GM19240 (cell line): ENCODE measurements at regions not wholly inside any gene's neighbourhood (a gene's known extent, or its start where the extent isn't known, plus 50 kb on each side); places are given as distances from the start of the nearest gene placed in this dataset.
A peak's percentile ranks its signal among the peaks of the same experiment; 100 is the strongest.

Source experiments
- DNase-seq: peaks from one replicate; pipeline ENCODE4 v3.0.0; 2011; ENCODE audit warnings: low spot score; ENCODE audit not compliant: insufficient read length

DNA sequence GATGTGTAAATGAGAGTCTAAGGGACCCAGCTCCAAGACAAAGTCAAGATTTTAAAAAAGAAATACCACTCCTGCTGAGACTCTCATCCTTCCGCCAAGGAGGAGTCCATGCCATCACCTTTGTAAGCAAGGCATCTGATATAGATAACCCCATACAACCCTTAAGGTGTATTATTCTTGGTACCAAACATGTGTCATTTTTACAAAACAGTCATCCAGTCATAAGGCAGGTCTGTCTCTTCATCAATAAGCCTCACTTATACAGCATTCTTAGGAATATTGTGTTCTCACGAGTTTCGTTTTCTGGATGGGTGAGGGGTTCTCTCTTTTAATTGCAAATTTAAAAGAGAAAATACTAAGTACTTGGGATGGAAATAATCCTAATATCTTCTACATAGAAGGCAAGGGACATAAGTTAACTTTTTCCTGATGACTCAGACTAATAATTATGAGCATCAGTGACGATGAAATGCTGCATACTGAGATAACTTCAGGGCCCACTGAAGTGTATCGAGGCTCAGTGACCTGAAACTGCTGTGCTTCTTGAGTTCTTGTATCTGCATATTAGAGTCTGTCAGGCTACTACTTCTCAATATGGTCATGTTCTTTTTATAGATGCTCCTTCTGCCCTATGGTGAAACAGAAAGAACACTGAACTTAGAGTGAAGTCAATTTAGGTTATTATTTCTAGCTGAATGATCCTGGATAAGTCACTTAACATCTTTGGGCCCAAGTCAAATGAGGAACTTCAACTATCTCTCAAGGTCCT lies 166.6 kb downstream of the KLF12 start:
- peak; percentile 14 for DNase-seq

- DNase-seq = no peak
These were observed 167.9 kb downstream of the KLF12 start for GRCh38 chr13:73966331-73966730.

GRCh38 chr13:73962284-73962683 lies 171.9 kb downstream of the KLF12 start:
- no peak for DNase-seq

- no peak for DNase-seq
These were observed 173.0 kb downstream of the KLF12 start for GRCh38 chr13:73961181-73961580.

DNA sequence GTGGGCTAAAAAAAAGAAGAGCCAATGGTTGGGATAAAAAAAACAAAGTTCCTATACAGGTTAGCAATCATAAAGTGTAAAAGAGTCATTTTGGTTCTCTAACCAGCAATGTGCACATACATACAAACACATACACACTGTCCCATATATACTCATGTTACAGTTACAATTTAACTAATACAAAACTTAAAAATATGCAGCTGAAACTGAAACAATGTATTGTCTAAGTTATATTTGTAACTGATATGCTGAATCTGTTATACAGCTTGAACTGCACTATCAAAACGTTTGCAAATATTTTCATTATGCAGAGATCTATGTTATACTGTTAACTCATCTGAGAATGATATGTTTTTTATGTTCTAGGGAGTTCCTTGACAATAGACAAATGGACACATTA lies 173.7 kb downstream of the KLF12 start:
- no peak for DNase-seq

DNA sequence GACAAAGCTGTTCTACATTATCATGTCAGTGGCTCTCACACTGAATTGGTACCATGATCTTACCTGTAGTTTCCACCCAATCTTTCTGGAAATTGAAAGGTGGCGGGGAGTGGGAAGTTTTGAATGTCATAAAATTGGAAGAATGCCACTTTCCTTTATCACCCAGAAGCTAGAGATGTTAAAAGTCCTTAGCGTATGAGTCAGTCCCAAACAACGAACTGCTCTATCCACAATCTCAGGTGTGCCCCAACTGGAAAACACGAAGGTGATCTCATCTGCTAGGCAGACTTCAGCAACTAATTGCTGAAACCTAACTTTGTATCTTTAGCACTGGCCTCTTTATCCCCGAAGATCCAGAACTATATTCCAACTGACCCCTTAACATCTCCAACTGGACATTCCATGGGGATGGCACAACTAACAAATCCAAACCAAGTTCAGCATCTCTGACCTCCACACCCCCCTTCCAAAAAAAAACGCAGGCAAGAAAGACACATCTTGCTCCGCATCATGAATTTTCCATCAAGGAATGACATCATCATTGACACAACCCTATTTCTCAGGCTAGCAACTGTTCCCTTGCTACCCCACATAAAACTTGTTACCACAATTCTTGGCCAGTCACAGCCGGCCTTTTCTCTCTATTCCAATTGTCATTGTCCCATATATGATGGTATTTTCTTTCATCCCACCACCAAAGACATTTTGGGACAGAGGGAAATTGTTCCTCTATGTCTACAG lies 175.4 kb downstream of the KLF12 start:
- no peak for DNase-seq

GRCh38 chr13:73957889-73958288 lies 176.3 kb downstream of the KLF12 start:
- DNase-seq = no peak

- no peak for DNase-seq
These were observed 177.3 kb downstream of the KLF12 start for GRCh38 chr13:73956795-73957408.

GRCh38 chr13:73955977-73956500 lies 178.2 kb downstream of the KLF12 start:
- no peak for DNase-seq

GRCh38 chr13:73954808-73955207 lies 179.4 kb downstream of the KLF12 start:
- DNase-seq = no peak

- no peak for DNase-seq
These were observed 181.6 kb downstream of the KLF12 start for GRCh38 chr13:73952648-73953047.

DNA sequence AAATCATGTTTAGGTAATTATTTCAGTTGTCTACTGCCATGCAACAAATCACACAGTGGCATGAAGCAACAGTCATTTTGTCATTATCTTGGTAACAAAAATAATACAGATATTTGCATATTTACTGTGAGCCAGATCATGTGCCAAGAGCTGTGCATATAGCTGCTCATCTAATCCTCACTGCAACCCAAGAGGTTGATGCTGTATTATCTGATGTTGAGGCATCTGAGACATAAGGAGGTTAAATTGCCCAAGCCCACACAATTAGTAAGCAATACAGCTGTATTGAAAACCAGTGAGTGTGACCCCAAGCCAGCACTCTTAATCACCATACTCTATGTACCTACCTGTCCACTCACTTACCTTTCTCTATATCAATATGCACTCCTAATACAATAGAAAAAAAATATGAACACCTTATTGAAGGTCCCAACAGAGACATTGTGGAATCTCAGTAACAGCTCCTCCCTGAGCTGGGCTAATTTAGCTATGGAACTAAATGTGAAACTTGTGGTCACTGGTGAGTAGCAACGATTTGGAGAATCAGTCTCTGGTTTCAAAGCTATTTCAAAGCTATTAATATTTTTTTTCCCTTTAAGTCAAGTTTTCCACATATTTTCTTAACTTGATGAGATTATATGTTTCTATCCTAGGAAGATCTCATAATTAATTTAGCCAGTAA lies 185.2 kb downstream of the KLF12 start:
- DNase-seq = no peak

GRCh38 chr13:73945871-73946270 lies 188.3 kb downstream of the KLF12 start:
- DNase-seq = no peak

DNA sequence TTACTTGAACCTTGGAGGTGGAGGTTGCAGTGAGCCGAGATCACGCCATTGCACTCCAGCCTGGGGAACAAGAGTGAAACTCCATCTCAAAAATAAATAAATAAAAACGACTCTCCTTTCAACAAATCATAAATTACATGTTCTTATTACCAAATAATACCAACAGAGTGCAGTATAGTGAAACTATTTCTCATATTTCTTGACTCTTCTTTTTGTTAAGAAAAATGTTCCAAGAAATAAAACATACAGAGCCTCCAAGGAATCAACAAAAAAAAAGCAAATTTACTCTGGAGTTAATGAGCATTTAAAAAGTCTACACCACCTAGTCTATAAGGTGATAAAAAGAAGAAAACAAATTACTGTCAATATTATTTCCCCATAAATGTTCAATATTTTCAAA lies 188.8 kb downstream of the KLF12 start:
- DNase-seq = no peak

- no peak for DNase-seq
These were observed 190.3 kb downstream of the KLF12 start for GRCh38 chr13:73943965-73944233.

DNA sequence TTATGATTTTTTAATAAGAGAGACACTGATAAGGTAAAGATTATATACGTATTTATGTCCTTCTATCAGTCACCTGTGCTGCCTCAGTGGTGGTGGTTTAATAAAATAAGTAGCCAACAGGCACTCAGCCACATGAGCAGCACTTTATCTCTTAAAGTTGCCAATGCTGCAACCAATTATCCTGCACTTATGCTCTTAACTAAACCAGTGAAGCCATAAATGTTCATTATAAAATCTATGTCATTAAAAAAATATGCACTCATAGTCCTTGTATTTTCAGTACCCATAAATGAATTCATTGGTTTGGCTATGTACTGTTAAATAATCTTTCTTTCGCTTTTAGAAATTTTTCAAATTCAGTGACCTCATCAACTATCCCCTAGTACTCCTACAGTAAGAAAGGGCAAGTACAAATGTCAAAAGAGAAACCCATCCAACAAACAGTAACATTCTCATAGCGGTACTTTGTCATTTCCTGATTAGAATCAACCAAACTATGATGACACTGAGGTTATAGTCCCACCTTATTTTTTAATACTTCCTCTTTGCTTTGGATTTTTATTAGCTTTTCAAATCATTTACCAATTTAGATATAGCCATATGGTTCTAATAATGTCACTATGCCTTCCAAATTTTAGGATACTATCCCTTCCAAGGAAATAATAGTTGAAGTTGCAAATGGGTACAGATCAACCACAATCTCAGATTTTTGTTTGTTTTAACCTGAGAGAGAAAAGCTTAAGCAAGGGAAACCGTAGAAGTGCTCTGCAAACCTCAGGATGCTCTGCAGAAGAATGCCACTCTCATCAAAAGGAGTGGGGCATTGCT lies 190.9 kb downstream of the KLF12 start:
- DNase-seq = peak; percentile 4

DNA sequence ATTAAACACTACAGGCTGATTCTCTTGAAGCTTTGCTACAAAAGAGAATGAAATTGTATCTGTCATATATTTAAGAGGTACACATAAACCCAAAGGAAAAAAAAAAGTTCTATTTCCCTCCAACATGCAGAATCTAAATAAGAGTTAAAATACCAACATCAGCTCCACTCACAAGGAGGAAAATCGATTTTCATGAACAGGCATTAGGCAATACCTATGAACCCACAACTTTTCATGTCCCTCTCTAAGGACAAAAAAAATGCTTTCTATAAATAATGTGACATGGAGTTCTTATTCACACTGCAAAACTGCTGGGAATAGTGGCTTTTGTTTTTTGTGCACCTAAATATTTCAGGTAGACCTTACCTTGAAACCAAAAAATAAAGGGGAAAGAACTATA lies 192.5 kb downstream of the KLF12 start:
- no peak for DNase-seq

GRCh38 chr13:73940098-73940497 lies 194.1 kb downstream of the KLF12 start:
- no peak for DNase-seq

DNA sequence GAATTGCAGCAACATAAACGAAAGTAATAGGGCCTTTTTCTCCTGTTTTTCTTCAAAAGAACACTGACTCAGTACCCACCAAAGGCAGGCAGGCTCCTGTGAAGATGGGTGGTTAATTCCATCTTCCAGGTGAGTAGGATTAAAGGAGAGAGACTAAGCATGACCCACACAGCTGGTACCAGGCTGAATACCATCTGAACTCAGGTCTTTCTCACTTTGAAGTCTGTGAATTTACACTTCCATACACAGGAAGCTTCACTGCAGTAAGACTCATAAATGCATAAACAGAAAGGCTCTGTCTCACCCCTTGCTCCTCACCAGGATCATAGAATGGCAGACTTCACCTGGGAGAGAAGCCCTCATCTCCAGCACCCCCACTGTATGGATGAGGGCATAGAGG lies 194.6 kb downstream of the KLF12 start:
- no peak for DNase-seq

DNA sequence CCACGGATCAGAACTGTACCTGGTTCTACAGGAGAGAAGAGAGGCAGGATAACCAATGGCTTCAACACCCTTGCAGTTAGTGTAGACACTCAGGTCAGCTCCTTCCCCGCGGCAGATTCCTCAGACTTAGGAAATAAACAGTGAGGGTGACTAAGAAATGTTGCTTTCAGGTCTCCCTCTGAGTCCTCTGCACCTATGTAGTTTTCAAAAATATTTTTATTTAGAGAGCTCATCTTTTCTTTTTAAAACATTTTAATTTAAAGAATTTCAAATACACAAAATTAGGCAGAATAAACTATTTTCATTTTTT lies 195.2 kb downstream of the KLF12 start:
- no peak for DNase-seq

DNA sequence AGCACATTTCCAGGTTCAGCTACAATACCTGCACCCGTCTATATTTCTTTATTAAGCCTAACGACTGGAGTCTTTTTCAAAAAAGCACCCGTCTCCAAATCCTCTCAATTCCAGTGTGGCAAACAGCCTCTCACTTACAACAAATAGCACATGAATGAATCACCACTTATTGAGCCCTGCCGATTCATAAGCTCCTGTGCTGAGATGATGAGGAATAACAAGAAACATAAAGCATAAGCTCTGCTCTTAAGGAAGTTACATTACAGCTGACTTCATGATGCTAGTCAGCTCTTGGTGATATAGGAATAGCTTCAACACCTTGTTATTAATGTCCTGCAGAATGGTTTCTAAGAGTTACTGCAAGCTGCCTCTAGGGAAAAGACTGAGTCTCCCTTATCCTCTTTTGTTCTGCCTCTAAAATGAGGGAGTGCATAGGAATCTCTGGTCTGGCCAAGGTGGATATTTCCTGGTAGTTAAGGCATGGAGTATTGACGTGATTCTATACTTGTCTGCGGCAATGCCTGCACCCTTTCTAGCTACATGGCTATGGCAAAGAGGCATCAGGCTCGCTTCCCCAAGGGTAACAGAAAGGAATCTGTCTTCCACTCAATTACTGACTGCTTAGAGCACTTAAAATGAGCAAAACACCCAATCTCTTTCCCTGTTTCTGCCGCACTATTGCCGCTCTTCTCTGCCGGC lies 195.7 kb downstream of the KLF12 start:
- DNase-seq = no peak
